NCI-H1694 (cell line): ENCODE measurements at regions not wholly inside any gene's neighbourhood (a gene's known extent, or its start where the extent isn't known, plus 50 kb on each side); places are given as distances from the start of the nearest gene placed in this dataset.
"Not testable (repeated sequence)": the region's sequence is repeated elsewhere in the genome, so short reads cannot be mapped to it uniquely, and the experiment has no call there.

Experiments
- DNase-seq: peaks from one replicate; lab custom pipeline; 2025; lab: John Stamatoyannopoulos, UW

GRCh38 chr6:77178821-77179220, 284.5 kb downstream of the HTR1B start:
- DNase-seq, result no peak

GRCh38 chr6:77177470-77177869, 285.8 kb downstream of the HTR1B start:
- no peak for DNase-seq

DNA sequence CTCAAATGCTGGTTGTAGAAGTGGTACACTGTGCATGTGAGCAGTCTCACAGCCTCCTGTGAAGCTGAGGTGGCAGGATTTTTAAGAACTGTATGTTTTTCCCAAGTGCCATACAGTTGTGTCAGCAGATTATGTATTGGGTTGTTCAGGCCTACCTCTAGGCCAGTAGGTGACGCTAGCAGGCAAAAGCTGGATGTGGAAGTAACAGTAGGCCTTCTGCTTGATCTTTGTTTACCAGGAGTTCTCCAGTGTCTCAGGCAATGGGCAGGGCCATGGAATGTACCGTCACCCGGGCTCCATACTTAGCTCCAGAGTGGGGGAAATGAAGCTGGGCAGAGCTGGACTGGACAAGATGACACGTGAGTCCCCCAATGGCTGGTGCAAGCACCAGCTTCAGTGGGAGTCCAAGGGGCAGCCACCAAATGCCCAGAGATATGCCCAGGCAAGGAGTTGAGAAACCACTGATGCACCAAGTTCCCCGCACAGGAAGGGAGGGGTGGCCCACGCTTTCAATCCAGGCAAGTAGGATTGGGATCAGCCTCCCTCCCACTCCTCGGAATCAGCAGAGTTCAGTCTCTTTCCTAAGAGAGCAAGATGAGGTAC, 289.7 kb downstream of the HTR1B start:
- no peak for DNase-seq

GRCh38 chr6:77172578-77172977, 290.7 kb downstream of the HTR1B start:
- DNase-seq, result no peak

GRCh38 chr6:77159730-77160129, 303.6 kb downstream of the HTR1B start:
- no peak for DNase-seq

DNA sequence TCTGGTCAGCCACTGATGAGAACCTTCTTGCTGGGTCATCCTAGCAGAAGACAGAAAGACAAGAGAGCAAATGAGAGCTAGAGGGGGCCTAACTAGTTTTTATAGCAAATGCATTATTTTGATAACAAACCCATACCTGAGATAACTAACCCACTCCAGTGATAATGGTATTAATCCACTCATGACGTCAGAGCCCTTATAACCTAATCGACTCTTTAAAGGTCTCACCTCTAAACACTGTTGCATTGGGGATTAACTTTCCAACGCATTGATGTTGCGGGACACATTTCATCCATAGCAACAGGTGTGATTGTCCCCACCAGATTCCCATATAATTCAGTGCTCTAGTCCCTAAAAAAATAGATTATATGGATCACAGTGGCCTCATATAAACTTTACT, 312.1 kb downstream of the HTR1B start:
- DNase-seq, result no peak

DNA sequence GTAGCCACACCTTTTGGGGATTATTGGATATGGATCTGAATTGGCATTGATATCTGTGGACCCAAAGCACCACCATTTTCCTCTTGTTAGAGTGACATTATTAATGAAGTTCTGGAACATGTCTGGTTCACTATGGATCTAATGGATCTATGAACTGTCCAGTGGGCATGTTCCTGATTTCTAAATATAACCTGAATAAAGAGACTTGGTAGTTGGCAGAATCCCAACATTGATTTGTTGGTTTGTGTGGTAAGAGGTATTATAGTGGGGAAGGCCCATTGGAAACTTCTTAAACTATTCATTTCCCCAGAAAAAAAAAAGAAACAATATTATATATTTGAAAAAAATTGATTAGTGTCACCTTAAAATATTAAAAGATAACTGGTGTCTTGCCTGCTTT, 312.6 kb downstream of the HTR1B start:
- no peak for DNase-seq

- no peak for DNase-seq
These were observed 318.0 kb downstream of the HTR1B start for GRCh38 chr6:77145244-77145643.

- DNase-seq, result no peak
These were observed 319.4 kb downstream of the HTR1B start for GRCh38 chr6:77143659-77144447.

DNA sequence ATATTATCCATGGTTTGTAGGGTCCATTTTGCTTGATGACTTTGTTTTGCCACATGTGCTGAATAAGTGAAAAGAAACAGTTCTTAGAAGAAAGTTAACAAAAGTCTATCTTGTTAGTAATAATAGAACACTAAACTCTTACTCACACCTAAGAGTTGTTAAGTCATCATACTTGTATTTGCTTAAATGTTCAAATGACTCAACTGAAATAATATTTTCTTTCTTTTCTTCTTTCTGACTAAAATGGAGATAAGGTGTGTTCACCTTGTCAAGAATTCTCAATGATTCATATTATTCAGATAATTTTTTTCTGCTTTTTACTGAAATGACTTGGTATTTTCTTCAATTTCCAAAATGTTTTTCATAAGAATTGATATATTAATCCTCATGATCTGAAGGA, 327.2 kb downstream of the HTR1B start:
- DNase-seq, result no peak

DNA sequence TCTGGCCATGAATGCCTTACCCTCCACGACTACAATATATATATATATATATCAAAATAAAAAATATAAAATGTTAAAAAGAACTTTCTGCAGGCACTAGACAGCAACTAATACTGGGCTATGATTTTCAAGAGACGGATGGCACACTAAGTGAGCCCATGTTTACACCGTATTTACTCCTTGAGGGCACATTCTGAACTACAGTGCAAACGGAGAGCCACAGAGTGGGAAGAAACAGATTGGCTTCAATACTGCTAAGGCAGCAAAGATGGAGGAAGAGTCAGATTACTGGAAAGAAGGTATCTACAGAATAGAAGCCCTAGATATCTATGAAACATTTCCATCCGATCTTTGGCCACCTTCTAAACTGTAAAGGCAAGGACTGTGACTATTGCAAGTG, 330.3 kb downstream of the HTR1B start:
- DNase-seq, result no peak

DNA sequence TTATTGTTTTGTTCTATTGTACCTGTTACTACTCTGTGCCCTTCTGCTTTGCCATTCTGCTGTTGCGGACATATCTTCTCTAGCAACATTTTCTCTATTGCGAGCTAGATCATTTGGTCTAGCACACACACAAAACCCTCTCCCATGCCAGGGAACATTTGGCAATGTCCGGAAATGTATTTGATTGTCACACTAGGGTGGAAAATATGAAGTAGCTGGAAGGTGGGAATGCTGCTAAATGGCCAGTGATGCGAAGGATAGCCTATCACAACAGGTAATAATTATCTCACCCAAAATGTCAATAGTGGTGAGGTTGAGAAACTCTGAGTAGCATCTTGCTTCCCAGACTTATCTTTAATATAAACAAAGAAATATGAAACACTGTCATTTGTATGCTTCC, 331.9 kb downstream of the HTR1B start:
- DNase-seq, result no peak

DNA sequence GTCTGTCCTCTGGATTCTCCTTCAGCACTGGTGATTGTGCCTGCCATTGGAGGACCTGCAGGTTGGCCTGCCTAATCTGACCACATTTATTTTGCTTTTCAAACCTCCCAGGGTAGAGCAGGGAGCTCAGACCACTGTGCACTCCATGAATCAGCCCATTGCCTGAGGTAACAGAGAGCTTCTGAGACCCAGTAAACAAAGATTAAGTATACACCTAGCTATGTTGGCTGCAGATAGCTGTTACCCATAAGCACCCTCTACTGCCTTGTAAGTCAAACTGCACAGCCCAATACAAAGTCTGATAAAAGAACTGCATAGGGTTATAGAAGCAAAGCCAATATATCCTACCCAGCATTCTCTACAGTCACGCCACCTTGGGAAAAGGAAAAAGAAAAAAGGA, 338.7 kb downstream of the HTR1B start:
- no peak for DNase-seq

DNA sequence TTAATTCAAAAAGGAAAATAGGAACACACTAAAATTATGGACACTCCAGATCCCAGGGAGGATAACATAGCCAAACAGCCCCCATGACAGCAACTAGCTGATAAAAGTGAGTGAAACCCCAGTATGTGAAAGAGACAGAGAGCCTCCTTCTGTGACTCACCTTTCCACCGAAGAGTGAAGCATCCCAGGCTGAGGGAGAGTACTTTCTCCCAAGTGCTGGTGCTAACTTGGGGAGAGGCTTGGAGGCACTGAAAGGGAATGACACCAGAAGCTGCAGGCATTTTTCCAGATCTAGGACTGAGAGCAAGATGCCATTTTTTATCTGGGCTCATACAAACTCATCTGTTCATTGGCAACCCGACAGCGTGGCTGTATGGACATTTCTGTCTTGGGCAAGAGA, 339.8 kb downstream of the HTR1B start:
- no peak for DNase-seq

- no peak for DNase-seq
These were observed 356.3 kb downstream of the HTR1B start for GRCh38 chr6:77106992-77107391.

- no peak for DNase-seq
These were observed 358.2 kb downstream of the HTR1B start for GRCh38 chr6:77105091-77105490.

DNA sequence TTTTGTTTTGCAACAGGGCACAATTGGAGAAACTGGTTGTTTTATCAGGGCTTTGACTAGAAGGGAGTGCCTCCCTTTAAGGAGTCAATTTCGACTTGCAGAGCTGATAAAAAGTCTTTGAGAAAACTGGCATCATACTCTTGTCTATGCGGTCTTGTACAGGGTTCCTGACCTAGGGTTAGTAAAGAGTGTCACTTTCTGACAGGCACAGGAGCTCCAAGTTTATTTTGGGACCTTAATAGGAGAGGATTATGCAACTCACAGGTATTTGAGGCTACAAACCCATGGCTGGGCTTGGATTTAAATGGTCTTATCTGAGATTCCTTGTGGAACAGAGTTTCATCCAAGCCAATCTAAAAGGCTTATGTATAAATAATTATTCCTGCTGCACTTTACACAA, 365.4 kb downstream of the HTR1B start:
- no peak for DNase-seq

DNA sequence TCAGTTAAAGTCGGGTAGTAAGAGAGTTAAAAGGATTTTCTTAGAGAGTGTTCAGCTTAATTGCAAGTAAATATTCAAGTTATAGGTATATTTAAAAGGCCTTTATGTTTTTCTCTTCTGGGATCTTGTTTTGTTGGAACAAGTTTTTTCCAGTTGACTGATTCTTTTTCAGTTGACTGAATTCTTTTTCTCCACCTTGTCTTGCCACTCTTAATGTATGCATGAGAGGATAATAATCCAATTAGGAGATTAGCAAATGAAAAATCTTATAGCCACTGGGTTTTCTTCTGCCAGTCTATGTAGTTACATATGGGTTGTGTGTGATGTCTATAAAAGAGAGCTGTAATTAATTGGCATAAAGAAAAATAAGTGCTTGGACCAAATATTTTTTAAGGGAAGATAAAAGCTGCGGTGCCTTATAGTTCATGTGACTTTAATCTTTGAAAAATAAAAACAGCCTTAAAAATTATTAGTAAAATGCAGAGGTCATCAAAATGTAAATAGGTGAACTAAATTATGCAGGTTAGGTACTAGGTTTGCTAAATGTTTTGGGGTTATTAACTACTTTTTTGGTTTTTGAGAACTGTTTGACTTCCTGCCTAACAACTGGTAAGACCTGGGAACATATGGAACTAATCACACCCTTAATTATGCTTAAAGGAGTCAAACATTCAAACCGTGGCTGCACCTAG, 367.2 kb downstream of the HTR1B start:
- DNase-seq, result no peak

DNA sequence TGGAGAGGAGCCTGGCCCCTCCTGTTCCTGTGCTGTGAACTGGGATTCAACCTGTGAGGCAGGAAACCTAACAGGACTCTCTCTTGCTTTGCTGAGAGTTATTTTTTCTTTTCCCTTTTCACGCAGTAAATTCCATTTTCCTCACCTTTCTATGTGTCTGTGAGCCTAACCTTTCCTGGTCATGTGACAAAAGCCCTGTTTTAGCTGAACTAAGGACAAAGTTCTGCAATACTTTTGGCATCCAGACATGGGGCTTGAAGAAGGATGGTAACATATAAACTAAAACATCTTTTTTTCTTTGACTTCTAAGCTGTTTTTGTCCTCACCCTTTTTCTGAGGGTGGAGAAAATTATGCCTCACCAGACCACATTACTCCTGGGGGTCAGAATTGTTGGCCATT, 368.5 kb downstream of the HTR1B start:
- no peak for DNase-seq

- DNase-seq, result no peak
These were observed 370.3 kb downstream of the HTR1B start for GRCh38 chr6:77092971-77093370.

DNA sequence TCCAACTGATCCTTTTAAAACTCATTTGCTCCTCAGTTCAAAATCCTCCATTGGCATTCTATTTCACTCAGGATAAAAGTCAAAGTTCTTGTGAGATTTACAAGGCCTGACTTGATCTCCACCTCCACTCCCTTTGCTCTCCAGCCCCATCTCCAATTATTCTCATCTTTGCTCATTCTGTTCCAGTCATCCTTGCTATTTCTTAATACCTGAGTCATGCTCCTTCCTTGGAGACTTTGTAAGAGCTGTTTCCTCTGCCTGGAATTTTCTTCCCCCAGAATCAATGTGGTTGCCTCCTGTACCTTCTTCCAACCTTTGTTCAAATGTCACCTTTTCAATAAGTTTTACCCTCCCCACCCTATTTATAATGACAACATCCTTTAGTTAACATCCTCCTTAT, 373.5 kb downstream of the HTR1B start:
- no peak for DNase-seq

DNA sequence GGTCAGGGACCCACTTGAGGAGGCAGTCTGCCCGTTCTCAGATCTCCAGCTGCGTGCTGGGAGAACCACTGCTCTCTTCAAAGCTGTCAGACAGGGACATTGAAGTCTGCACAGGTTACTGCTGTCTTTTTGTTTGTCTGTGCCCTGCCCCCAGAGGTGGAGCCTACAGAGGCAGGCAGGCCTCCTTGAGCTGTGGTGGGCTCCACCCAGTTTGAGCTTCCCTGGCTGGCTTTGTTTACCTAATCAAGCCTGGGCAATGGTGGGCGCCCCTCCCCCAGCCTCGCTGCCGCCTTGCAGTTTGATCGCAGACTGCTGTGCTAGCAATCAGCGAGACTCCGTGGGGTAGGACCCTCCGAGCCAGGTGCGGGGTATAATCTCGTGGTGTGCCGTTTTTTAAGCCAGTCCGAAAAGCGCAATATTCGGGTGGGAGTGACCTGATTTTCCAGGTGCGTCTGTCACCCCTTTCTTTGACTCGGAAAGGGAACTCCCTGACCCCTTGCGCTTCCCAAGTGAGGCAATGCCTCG, 375.4 kb downstream of the HTR1B start:
- DNase-seq, result not testable (repeated sequence)
